ENCODE measurements at regions not wholly inside any gene's neighbourhood (a gene's known extent, or its start where the extent isn't known, plus 50 kb on each side); places are given as distances from the start of the nearest gene placed in this dataset.

GRCh38 chr10:80771902-80772555 lies 234.3 kb downstream of the SH2D4B start:
- TF ChIP-seq POLR2A (IDR thresholded peaks at IDR 0.05) (no peak), CTCF (IDR thresholded peaks at IDR 0.05) (no peak), POLR2AphosphoS5 (IDR thresholded peaks at IDR 0.05) (no peak)
